ENCODE measurements at regions not wholly inside any gene's neighbourhood (a gene's known extent, or its start where the extent isn't known, plus 50 kb on each side); places are given as distances from the start of the nearest gene placed in this dataset.

GRCh38 chr7:156025675-156026074 is 213.4 kb upstream of the SHH start:
- no peaks in the 10 kb centered on the region for H3K27me3 ChIP-seq (ENCODE audit: insufficient read depth, poor library complexity, severe bottlenecking)
- TF ChIP-seq CTCF (IDR thresholded peaks at IDR 0.05; ENCODE audit: insufficient read depth, low read length): no peak
- TF ChIP-seq GABPA (IDR thresholded peaks at IDR 0.05; ENCODE audit: low read depth): no peak
- TF ChIP-seq SPI1 (IDR thresholded peaks at IDR 0.05; ENCODE audit: borderline replicate concordance, low read depth): no peak
- TF ChIP-seq POLR2AphosphoS5 (IDR thresholded peaks at IDR 0.05; ENCODE audit: low read depth): no peak
- TF ChIP-seq REST (IDR thresholded peaks at IDR 0.05; ENCODE audit: insufficient replicate concordance, low read depth): no peak
- DNase-seq (ENCODE audit: low read depth in 1 of 2, low spot score in 1 of 2): no peak

GRCh38 chr7:156024201-156024600 is 211.9 kb upstream of the SHH start:
- Histone ChIP-seq H3K4me3 (replicated peaks; ENCODE audit: insufficient read depth, low read length) (no peak overlapping the region), H3K27me3 (ENCODE audit: insufficient read depth, poor library complexity, severe bottlenecking) (no peaks in the 10 kb centered on the region), H3K27ac (replicated peaks) (no peak overlapping the region)
- no peak for DNase-seq (ENCODE audit: low read depth in 1 of 2, low spot score in 1 of 2)
- TF ChIP-seq SPI1 (IDR thresholded peaks at IDR 0.05; ENCODE audit: borderline replicate concordance, low read depth) (no peak), GABPA (IDR thresholded peaks at IDR 0.05; ENCODE audit: low read depth) (no peak), CTCF (IDR thresholded peaks at IDR 0.05; ENCODE audit: insufficient read depth, low read length) (no peak), POLR2AphosphoS5 (IDR thresholded peaks at IDR 0.05; ENCODE audit: low read depth) (no peak), REST (IDR thresholded peaks at IDR 0.05; ENCODE audit: insufficient replicate concordance, low read depth) (no peak)

More at GRCh38 chr7:156025675-156026074, 213.4 kb upstream of the SHH start:
- Histone ChIP-seq H3K4me3 (replicated peaks; ENCODE audit: insufficient read depth, low read length) (no peak overlapping the region), H3K27ac (replicated peaks) (no peak overlapping the region)

GRCh38 chr7:156022483-156023459 is 210.5 kb upstream of the SHH start:
- no peak overlapping the region for H3K27ac ChIP-seq (replicated peaks)
- DNase-seq (ENCODE audit: low read depth in 1 of 2, low spot score in 1 of 2): no peak
- H3K4me3 ChIP-seq (replicated peaks; ENCODE audit: insufficient read depth, low read length): no peak overlapping the region
- TF ChIP-seq CTCF (IDR thresholded peaks at IDR 0.05; ENCODE audit: insufficient read depth, low read length) (no peak), REST (IDR thresholded peaks at IDR 0.05; ENCODE audit: insufficient replicate concordance, low read depth) (no peak), GABPA (IDR thresholded peaks at IDR 0.05; ENCODE audit: low read depth) (no peak), SPI1 (IDR thresholded peaks at IDR 0.05; ENCODE audit: borderline replicate concordance, low read depth) (no peak), POLR2AphosphoS5 (IDR thresholded peaks at IDR 0.05; ENCODE audit: low read depth) (no peak)
- no peaks in the 10 kb centered on the region for H3K27me3 ChIP-seq (ENCODE audit: insufficient read depth, poor library complexity, severe bottlenecking)
